HCT116 (cell line): ENCODE measurements at regions not wholly inside any gene's neighbourhood (a gene's known extent, or its start where the extent isn't known, plus 50 kb on each side); places are given as distances from the start of the nearest gene placed in this dataset.

Experiments
- POLR2A ChIP-seq: IDR thresholded peaks from 2 replicates; pipeline ENCODE4 v1.7.0; 2011; ENCODE audit warnings: borderline replicate concordance; ENCODE audit not compliant: insufficient read depth, insufficient read length; ENCODE audit errors: extremely low read depth
- TF ChIP-seq, protein P1 (sequence below), 3 experiments: fragments of 200-600 bp in 1 of 3; sonication (generic) in 1 of 3; IDR thresholded peaks in 2 of 3; conservative IDR thresholded peaks in 1 of 3; 2 replicates each; pipeline ENCODE4 v1.5.1; 2012 to 2017; ENCODE audit warnings: low read depth in 2 of 3, low read length in 2 of 3, antibody characterized with exemption in 1 of 3, borderline replicate concordance in 1 of 3, control low read depth in 1 of 3, mild to moderate bottlenecking in 1 of 3, mixed read lengths in 1 of 3, mixed run types in 1 of 3, moderate library complexity in 1 of 3; ENCODE audit not compliant: insufficient read depth in 1 of 3

GRCh38 chr4:45750721-45751120 lies 373.1 kb downstream of the GABRG1 start:
- TF ChIP-seq, protein P1, sequence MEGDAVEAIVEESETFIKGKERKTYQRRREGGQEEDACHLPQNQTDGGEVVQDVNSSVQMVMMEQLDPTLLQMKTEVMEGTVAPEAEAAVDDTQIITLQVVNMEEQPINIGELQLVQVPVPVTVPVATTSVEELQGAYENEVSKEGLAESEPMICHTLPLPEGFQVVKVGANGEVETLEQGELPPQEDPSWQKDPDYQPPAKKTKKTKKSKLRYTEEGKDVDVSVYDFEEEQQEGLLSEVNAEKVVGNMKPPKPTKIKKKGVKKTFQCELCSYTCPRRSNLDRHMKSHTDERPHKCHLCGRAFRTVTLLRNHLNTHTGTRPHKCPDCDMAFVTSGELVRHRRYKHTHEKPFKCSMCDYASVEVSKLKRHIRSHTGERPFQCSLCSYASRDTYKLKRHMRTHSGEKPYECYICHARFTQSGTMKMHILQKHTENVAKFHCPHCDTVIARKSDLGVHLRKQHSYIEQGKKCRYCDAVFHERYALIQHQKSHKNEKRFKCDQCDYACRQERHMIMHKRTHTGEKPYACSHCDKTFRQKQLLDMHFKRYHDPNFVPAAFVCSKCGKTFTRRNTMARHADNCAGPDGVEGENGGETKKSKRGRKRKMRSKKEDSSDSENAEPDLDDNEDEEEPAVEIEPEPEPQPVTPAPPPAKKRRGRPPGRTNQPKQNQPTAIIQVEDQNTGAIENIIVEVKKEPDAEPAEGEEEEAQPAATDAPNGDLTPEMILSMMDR (IDR thresholded peaks at IDR 0.05 in 2 of 3, conservative IDR thresholded peaks at IDR 0.05 in 1 of 3; ENCODE audit: borderline replicate concordance in 1 of 3, insufficient read depth in 1 of 3, low read depth in 2 of 3, low read length in 2 of 3) = no peak
- TF ChIP-seq POLR2A = no peak
